Left ventricle myocardium superior (tissue), 1 donor: ENCODE measurements at regions not wholly inside any gene's neighbourhood (a gene's known extent, or its start where the extent isn't known, plus 50 kb on each side); places are given as distances from the start of the nearest gene placed in this dataset.
"Not testable (repeated sequence)": the region's sequence is repeated elsewhere in the genome, so short reads cannot be mapped to it uniquely, and the experiment has no call there.

ENCODE experiments used
- ATAC-seq: fragments of 200-7000 bp; cut with Tn5 transposase; one replicate; pipeline ENCODE4 v1.9.1; 2020; ENCODE audit warnings: mild to moderate bottlenecking, moderate library complexity
- DNase-seq: peaks from one replicate; pipeline ENCODE4 v3.0.0-alpha.2; 2020
- intact Hi-C: fragments of 100-400 bp; cut with micrococcal nuclease; formaldehyde crosslinking; loops from one replicate; pipeline ENCODE4 v1.11.0; 2022
- donor health status: DM: no; HTN: yes; CAD: no; lungs with severe emphysema.

DNA sequence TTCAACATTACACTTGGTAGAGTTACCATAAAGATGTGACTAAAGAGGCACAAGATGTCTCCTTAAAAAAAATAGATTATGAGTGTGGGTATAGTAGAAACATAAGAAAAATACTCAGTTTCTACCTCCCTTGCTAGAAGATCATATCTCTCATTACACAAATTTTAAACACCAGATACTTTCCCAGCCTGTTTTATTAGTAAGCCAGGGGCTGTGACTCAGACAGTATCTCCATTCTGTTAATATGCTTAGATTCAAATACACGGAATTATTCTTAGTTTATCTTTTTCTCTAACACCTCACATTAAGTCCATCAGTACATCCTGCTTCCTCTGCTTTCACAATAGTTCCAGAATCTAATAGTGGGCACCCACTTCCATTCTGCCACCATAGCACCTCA is 561.8 kb upstream of the ADAMTS5 start:
- DNase-seq (no peak), ATAC-seq (no peak)
- intact Hi-C loops, result no loop called here

DNA sequence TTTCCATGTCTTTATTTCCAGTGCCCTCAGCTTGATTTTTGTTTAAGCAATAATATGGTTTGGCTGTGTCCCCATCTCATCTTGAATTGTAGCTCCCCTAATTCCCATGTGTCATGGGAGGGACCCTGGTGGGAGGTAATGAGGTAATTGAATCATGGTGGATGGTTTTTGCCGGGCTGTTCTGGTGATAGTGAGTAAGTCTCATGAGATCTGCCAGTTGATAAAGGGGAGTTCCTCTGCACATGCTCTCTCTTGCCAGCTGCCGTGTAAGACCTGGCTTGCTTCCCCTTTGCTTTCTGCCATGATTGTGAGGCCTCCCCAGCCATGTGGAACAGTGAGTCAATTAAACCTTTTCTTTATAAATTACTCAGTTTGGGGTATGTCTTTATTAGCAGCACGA is 559.6 kb upstream of the ADAMTS5 start:
- ATAC-seq (peak; percentile 64), DNase-seq (no peak)
- intact Hi-C loops, result no loop called here

DNA sequence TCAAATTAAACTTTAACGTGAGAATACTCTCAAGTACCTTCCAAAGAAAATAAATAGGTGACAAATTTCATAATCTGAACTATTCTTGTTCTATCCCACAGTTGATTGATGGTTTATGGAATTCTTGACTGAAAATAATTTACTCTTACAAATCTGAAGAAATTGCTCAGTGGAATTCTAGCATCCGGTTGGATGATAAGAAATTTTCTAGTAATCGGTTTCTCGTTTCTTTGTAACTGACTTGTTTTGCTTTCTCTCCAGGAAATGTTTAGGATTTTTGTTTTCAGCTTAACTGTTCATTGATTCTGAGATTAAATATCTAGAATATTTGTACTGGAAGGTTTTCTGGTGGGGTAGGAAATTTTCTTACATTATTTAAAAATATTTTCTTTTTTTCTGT is 558.9 kb upstream of the ADAMTS5 start:
- ATAC-seq (no peak), DNase-seq (no peak)
- intact Hi-C loops, result no loop called here

DNA sequence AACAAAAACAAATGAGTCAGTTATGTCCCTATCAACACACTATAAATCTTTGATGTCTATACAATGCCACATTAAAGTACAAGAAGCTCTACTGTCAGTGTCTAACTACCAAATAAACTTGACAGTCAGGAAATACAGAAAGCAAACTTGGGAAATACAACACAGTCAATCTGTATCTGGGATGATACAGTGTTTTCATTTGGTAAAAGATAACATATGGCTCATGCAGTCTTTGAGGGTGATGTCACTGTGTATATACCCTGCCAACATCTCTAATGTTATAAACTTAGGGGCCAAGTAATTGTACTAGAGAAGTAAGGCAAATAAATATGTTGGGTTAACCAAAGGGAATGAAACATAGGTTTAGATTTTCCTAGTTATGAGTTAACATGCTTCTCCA is 552.5 kb upstream of the ADAMTS5 start:
- ATAC-seq, result no peak
- DNase-seq, result no peak
- intact Hi-C loops, result no loop called here

DNA sequence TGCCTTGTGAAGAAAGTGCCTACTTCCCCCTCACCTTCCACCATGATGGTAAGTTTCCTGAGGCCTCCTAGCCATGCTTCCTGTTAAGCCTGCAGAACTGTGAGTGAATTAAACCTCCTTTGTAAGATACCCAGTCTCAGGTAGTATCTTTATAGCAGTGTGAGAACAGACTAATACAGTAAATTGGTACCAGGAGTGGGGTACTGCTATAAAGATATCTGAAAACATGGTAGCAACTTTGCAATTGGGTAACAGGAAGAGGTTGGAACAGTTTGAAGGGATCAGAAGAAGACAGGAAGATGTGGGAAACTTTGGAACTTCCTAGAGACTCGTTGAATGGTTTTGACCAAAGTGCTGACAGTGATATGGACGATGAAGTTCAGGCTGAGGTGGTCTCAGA is 550.3 kb upstream of the ADAMTS5 start:
- ATAC-seq, DNase-seq, intact Hi-C loops: not testable (repeated sequence)

DNA sequence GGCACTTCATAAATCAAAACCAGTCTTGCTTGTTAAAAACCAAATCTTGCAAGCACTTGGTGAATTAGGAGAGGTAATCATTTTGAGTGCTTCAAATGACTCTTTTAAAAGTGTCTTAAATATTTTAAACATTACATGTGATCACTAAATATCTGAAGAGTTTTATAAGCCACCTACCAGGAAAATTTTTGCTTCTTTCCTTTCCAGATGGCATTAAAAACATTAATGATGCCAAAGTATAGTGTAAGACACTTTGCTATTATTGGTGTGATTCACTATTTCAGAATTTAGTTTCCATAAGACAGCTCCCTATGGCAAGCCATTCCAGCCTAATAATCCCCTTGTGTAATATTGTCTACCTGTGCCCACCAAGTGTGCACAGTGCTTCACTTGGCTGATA is 548.8 kb upstream of the ADAMTS5 start:
- no peak for ATAC-seq
- intact Hi-C loops, result no loop called here
- no peak for DNase-seq

DNA sequence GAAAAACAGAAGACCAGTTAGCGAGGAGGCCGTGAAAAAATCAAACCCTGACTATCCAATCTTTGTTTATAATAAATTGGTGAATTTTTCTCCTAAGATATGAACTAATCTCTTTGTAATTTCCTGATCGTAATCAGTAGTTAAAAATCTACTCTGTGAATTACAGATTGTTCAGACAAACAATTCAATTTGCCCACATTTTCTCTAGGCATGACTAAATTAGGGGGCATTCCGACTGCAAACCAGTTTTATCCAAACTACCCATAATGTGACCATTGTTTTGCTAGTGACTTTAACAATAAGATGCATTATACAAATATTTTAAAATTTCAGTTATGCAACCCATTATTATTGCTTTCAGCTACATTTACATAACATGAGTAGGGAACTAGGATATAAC is 546.9 kb upstream of the ADAMTS5 start:
- ATAC-seq (no peak), DNase-seq (no peak)
- intact Hi-C loops, result no loop called here

DNA sequence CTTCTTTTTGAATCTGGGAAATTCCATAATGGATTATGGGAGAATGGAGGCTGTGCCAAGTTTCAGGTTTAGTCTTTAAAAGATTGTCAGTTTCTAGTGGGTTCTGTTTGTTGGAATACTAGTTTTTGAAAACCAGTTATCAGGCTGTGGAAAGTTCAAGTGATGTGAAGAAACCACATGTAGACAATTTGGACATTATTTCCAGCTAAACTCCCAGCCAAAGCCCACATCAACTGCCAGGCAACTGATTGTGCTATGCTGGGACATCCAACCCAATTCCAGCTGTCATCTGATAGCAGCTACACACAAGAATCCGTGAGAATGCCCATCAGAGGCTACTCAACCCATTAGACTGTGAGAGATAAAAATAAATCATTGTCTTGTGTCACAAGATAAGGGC is 546.1 kb upstream of the ADAMTS5 start:
- ATAC-seq (no peak), DNase-seq (no peak)
- intact Hi-C loops, result no loop called here

DNA sequence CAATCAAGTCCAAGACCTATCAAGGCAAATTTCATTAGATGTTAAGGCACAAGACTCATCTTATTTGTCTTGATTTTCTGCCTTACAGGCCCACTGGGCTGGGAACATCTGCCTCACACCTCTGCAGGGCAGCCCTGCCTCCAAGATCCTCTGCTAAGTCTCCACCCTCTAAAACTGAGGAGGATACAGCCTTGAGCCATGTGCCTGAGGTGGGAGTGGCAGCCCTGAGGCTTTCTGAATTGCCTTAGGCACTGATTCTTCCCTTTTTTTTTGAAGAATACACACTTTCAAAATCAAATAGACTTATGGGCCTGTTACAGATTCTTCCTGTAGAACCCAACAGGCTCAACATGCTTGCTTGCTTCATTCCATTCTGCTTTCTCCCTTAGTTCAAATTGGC is 544.3 kb upstream of the ADAMTS5 start:
- ATAC-seq, result no peak
- DNase-seq, result no peak
- intact Hi-C loops, result no loop called here

DNA sequence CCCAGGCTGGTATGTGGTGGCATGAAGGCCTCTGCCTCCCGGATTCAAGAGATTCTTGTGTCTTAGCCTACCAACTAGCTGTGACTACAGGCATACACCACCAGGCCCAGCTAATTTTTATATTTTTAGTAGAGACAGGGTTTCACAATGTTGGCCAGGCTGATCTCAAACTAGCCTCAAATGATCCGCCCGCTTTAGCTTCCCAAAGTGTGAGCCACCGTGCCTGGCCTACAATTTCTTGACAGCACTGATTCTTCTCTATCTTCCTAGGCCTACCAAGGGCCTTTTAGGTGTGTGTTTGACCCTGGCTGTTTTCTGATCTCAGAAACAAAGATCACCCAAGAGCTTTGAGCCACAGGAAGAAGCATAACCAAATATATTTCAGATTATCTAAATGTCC is 540.8 kb upstream of the ADAMTS5 start:
- no peak for ATAC-seq
- intact Hi-C loops, result no loop called here
- DNase-seq, result no peak

DNA sequence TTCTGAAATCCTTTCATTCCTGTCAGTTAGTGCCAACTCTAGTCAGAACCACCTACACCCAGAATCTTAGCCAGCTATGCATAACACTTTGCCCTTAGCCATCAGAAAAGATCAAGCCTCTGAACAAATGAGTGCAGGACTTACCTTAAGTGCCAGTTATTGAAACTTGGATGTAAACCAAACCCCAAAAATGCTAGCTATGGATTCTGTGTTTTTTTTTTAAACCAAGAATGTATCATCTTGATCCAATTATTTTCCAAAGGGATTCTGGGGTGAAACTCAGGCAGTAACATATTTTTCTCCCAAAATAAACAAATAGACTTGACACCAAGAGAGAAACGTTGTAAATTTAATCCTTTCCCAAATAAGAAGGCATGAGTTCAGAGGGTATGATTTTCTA is 538.6 kb upstream of the ADAMTS5 start:
- intact Hi-C loops, result no loop called here
- no peak for DNase-seq
- no peak for ATAC-seq

DNA sequence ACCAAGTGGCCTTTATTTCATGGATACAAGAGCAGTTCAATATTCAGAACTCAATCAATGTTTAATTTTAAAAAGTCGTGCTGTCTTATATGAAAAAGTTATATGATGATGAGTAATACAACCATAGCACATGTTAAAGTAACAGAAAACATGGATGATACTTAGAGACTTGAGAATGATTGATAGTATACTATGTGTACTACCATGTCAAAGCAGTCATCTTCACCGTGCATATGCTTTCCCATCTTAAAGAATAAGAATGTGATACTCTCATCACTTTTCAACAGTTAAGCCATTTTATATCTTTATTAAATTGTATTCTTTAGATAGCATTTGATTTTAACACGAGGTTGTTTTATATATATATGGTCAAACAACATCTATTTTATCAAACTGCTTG is 535.9 kb upstream of the ADAMTS5 start:
- intact Hi-C loops, result no loop called here
- no peak for ATAC-seq
- DNase-seq, result no peak

DNA sequence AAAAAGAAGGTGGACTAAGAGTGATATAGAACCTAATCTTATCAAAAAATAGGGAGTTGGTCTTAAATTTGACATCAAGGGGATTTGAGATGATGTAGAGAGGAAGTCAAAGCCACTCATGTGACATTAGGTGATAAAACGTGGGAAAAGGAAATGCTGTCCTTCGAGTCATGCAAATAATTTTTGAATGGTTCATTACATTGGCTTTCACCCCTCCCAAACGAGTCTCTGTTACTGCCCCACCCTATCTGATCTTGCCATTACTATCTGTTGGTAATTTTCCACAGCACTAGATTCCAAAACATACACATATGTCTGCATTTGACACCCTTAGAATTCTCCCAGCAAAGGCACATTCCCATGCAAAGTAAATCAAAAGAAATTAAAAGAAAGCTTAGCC is 531.1 kb upstream of the ADAMTS5 start:
- ATAC-seq (no peak), DNase-seq (no peak)
- intact Hi-C loops, result no loop called here

DNA sequence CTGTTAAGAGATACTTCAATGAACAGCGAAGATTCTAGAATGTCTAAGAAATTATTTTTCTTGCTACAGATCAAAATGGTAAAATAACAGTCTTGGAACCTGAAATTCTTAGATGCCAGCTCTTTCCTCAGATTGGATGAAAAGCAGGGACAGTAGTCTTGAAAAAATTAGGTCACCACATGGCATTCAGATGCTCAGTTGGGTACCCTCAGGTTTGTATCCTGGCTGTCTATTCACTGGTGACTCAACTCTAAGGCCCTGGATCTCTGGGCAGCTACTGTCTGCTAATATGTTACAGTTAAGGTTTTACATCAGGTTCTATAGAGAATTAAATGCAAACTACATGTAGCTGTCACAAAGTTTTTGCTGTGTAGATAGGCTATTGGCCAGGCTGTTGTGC is 528.9 kb upstream of the ADAMTS5 start:
- no peak for ATAC-seq
- intact Hi-C loops, result no loop called here
- no peak for DNase-seq

DNA sequence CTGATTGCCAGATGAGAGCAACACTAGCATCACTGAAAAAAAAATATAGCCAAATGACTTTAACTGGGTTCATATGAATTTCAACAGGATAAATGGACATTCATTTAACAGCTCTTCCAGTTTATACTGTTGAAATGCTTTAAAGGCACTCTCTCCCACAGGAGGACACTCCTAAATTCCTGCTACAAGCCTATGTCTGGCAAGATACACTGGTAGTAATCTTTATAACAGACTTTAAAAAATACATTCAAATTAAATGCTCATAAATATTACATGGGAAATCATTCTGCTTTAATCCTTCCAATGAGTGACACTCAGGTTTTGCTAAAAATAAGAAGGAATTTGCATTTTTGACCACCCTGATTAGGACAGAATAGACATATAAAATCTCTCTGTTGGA is 526.7 kb upstream of the ADAMTS5 start:
- intact Hi-C loops, result no loop called here
- ATAC-seq, result no peak
- DNase-seq, result no peak

DNA sequence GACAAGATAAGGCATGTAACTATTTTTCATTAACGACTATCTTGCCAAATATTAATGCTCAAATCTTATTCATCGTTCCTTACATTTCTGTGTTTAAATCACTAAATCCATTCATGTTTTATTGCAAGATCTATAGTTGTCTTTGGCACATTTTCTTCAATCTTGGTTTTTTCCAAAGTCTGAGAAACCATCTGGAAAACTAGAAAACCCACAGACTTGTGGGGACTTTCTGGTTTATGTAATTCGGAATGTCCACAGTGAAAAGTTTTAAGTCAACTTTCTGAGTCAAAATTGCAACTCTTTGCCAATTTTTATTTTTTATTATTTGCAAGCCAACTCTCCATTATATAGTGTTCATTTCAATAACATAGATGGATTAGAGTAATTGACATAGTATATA is 520.8 kb upstream of the ADAMTS5 start:
- intact Hi-C loops, result no loop called here
- ATAC-seq (no peak), DNase-seq (no peak)

DNA sequence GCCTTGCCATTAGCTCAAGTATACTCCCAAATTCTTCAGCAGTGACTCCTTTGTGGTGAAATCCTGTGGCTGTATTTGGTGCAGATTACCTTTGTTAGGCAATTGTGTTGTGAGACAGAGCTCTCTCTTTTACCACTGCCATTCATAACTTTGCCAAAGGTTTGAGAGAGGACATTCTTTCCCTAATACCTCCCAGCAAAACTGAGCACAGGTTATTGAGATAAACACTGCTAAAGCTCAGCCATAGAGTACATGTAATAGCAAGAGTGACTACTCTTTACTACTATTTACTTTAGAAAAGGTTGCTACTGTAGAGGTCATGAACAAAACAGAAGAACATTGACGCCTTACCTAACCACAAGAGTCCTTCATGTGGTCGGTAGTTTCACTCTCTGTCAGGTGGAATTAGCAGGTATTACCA is 514.0 kb upstream of the ADAMTS5 start:
- ATAC-seq (no peak), DNase-seq (no peak)
- intact Hi-C loops, result no loop called here

DNA sequence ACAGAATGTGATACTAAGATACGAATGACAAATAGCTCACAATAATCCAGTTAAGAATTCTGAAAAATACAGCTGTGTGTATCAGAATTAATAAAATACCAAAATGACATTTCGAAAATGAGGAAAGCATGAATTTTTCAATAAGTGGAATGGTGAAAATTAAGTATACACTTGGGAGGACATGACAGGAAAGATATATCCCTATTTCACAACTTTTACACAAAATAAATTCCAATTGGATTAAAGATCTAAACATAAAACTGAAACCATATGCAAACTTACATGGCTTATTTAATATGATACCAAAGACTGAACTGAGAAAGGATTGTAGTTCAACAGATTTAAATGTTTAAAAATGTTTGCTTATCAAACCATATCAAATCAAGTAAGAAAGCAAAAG is 510.4 kb upstream of the ADAMTS5 start:
- DNase-seq (no peak), ATAC-seq (no peak)
- intact Hi-C loops, result no loop called here

DNA sequence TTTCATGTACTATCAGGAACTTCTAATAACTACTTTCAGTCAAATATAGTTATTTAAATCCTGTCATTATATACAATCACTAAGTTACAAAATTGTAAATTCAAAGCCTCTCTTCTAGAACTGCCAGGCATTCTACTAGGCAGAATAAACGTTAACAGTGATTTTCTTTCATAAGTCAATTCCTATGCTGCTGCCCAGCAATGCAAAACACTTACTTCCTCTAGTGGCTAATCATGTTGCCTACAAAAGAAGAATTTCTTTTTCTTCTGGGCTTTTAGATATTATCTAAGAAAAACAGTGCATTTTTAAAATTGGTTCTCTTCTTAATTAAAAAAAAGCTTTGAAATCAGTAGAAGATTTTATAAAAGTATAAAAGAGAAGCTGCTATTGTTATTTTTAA is 509.8 kb upstream of the ADAMTS5 start:
- peak; percentile 53 for ATAC-seq
- intact Hi-C loops, result no loop called here

DNA sequence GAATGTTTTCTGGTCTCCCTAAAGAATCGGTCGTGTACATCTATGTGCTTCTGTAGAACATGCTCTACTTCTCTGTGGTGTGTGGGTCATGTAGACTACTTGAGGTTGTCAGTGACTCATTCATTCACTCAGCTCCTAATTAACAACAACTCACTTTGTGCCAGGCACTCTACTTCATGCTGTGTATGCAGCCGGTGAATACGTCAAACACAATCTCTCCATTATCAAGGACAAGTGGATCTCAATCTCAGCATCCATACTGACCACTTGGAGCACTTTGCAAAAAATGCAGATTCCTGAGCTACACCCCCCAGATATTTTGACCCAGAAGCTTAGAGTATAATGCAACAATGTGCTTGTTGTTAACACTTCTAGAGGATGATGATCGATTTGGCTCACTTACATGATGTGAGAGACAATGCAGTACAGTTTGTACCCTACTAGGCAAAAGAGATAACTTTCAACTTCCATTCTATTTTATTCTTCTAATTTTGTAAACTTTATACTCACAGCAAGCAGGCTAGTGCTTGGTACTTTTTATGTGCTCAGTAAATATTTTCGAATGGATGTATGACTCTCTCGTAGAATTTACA is 508.6 kb upstream of the ADAMTS5 start:
- ATAC-seq (peak; percentile 80), DNase-seq (no peak)
- intact Hi-C loops, result no loop called here

More for the DNA sequence above, 509.8 kb upstream of the ADAMTS5 start:
- DNase-seq, result no peak

DNA sequence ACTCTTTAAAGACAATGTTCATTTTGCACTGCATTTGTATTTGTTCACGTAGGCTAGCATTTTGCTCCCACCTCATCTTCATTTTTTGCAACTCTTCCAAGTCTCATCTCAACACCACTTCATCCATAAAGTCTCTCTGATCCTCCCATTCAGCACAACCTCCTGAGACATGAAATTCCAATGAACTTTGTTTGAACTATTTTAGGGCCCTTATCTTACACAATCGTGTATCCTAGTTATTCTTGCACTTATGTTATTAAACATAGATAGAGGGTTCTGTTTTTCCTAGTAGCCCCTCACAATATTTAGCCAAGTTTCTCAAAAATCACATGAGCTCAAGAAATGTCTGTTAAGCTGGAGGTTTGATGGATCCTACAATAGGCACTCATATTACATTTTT is 500.5 kb upstream of the ADAMTS5 start:
- DNase-seq, result no peak
- intact Hi-C loops, result no loop called here
- ATAC-seq, result no peak

DNA sequence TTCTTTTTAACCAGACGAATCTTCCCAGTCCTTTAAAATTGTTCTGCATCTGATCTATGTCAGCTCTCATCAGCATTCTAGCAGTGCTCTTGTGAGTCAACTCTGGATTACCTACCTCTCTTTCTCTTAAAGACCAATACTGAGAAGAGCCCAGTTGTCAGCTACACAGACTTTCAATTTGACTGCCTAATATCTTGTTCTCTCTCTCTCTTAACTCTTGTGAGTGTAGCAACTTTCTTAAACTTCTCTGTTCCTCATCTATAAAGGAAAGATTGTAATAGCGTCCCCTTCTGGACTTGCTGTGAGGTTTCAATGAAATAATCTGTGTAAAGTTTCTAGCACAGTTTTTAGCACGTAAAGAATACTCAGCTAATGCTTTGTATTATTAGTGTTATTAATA is 499.3 kb upstream of the ADAMTS5 start:
- no peak for ATAC-seq
- no peak for DNase-seq
- intact Hi-C loops, result no loop called here
